SW 1271 (cell line): ENCODE measurements at regions not wholly inside any gene's neighbourhood (a gene's known extent, or its start where the extent isn't known, plus 50 kb on each side); places are given as distances from the start of the nearest gene placed in this dataset.
"Not testable (repeated sequence)": the region's sequence is repeated elsewhere in the genome, so short reads cannot be mapped to it uniquely, and the experiment has no call there.

ENCODE experiments used
- DNase-seq, 2 experiments: peaks; one replicate each; lab custom pipeline; 2025; lab: John Stamatoyannopoulos, UW

DNA sequence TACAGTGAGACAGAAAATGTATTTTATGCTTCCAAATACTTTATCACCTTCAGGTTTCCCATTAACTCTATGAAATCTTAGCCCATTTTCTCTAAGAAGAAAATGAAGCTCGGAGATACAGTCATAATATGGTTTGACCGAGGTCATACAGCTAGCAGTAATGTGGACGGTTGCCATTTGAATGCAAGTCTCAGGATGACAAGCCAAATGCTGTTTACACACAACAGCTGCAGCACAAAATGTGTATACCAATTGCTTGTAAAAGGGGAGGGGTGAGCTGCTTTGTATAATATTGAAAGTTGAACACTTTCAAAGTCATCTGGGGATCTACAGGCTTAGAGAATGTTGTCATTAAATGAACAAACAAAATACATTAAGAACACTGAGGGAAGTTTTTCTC is 93.8 kb upstream of the FSIP2 start:
- DNase-seq = no peak

GRCh38 chr2:185645529-185645928 is 93.1 kb upstream of the FSIP2 start:
- DNase-seq = no peak

DNA sequence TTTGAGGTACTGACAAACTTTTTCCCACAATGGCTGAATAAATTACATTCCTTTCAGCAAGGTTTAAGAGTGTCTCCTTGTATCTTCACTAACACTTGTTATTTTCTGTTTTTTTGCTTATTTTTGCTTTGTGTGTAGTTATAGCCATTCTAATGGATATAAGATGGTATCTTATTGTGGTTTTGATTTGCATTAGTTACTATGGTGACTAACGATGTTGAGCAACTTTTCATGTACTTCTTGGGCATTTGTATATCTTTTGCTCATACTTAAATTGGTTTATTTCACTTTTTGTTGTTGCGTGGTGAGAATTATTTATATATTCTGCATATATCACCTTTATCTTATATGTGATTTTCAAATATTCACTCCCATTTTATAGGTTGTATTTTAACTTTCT is 79.9 kb upstream of the FSIP2 start:
- no peak for DNase-seq

DNA sequence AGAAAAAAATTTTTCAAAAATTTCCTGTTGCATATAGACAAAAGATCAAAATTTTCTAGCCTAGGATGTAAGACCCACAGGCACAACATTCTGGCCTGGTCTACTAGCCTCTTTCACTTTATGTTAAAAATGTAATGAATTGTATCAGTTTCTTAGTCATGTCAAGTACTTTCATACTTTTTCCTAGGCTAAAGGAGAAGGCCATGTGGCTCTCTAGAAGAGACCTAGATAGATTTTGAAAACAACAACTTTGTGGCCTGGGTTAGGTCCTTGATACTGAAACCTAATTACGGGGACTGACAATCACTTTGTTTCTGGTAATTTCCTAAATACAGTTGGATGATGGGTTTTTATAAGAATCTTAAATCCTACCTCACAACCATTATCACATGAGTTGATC is 74.8 kb upstream of the FSIP2 start:
- no peak for DNase-seq

DNA sequence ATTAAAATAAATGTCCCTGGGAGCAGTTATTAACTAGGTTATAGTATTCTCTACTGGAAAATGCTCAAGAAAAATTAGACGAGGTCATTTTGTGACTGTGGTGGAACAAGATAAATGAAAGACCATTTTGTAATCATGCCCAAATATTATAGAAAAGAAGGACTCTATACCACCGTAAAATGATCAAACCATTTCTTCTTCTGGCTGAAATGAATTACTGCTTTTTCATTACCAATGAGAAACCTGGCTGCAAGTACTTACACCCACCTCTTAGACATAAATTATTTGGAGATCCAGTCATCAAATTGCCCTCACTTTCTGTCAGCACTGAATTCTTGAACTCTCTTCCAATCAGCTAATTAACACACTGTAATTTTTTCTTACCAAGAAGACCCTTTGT is 74.2 kb upstream of the FSIP2 start:
- DNase-seq = no peak

- DNase-seq = no peak
These were observed 73.3 kb upstream of the FSIP2 start for GRCh38 chr2:185665251-185665814.

GRCh38 chr2:185667452-185667851 is 71.2 kb upstream of the FSIP2 start:
- no peak for DNase-seq

DNA sequence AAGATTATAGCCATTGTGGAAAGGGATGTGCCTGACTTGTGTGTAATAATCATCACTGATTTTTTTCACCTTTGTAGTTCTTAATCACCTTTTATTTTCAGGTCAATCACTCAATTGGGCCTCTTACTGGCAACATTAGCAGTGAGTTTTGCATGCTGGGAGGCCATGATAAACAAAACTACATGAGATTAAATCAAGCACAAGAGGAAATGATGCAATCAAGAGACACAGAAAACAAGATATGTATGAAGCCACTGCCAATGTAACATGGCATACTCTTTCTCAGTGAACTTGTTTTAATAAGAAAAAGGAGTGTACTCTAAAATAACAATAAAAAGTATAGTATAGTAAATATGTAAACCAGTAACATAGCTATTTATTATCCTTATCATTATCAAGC is 69.9 kb upstream of the FSIP2 start:
- DNase-seq = no peak

GRCh38 chr2:185674232-185674631 is 64.4 kb upstream of the FSIP2 start:
- no peak for DNase-seq

GRCh38 chr2:185676316-185676715 is 62.3 kb upstream of the FSIP2 start:
- DNase-seq = no peak

DNA sequence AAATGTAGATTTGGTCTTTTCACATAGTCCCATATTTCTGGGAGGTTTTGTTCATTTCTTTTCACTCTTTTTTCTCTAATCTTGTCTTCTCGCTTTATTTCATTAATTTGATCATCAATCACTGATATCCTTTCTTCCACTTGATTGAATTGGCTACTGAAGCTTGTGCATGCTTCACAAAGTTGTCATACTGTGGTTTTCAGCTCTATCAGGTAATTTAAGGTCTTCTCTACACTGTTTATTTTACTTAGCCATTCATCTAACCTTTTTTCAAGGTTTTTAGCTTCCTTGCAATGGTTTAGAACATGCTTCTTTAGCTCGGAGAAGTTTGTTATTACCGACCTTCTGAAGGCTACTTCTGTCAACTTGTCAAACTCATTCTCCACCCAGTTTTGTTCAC is 51.6 kb upstream of the FSIP2 start:
- not testable (repeated sequence) for DNase-seq

- no peak for DNase-seq
These were observed 50.6 kb upstream of the FSIP2 start for GRCh38 chr2:185687967-185688366.
